CD4-positive, alpha-beta T cell treated with Interleukin-10 for 1 hour (primary cell): ENCODE measurements at regions not wholly inside any gene's neighbourhood (a gene's known extent, or its start where the extent isn't known, plus 50 kb on each side); places are given as distances from the start of the nearest gene placed in this dataset.

Source experiments
- DNase-seq: peaks from one replicate; pipeline ENCODE4 v3.0.0-alpha.2; 2020

- no peak for DNase-seq
These were observed 64.8 kb downstream of the CDCA7 start for GRCh38 chr2:173419506-173419905.

GRCh38 chr2:173424886-173425285 is 70.2 kb downstream of the CDCA7 start:
- DNase-seq: no peak

GRCh38 chr2:173427887-173428668 is 73.4 kb downstream of the CDCA7 start:
- DNase-seq: no peak

GRCh38 chr2:173431191-173431590 is 76.5 kb downstream of the CDCA7 start:
- DNase-seq: no peak

GRCh38 chr2:173432049-173432754 is 77.5 kb downstream of the CDCA7 start:
- no peak for DNase-seq

GRCh38 chr2:173434762-173435569 is 80.3 kb downstream of the CDCA7 start:
- DNase-seq: no peak

- no peak for DNase-seq
These were observed 80.9 kb downstream of the CDCA7 start for GRCh38 chr2:173435574-173435973.

- DNase-seq: no peak
These were observed 81.4 kb downstream of the CDCA7 start for GRCh38 chr2:173436088-173436487.

- no peak for DNase-seq
These were observed 86.5 kb downstream of the CDCA7 start for GRCh38 chr2:173441222-173441621.

GRCh38 chr2:173442542-173442941 is 87.9 kb downstream of the CDCA7 start:
- no peak for DNase-seq

- DNase-seq: no peak
These were observed 92.0 kb downstream of the CDCA7 start for GRCh38 chr2:173446722-173447121.

GRCh38 chr2:173448938-173449471 is 94.3 kb downstream of the CDCA7 start:
- DNase-seq: peak; percentile 66

- DNase-seq: peak; percentile 22
These were observed 96.4 kb downstream of the CDCA7 start for GRCh38 chr2:173451118-173451517.

- no peak for DNase-seq
These were observed 97.3 kb downstream of the CDCA7 start for GRCh38 chr2:173451941-173452340.

- DNase-seq: no peak
These were observed 97.7 kb downstream of the CDCA7 start for GRCh38 chr2:173452416-173452815.

GRCh38 chr2:173456960-173457359 is 102.3 kb downstream of the CDCA7 start:
- DNase-seq: no peak

GRCh38 chr2:173457366-173457765 is 102.7 kb downstream of the CDCA7 start:
- no peak for DNase-seq

- no peak for DNase-seq
These were observed 104.5 kb downstream of the CDCA7 start for GRCh38 chr2:173458991-173459780.

GRCh38 chr2:173462892-173463840 is 108.5 kb downstream of the CDCA7 start:
- DNase-seq: no peak

- DNase-seq: no peak
These were observed 109.2 kb downstream of the CDCA7 start for GRCh38 chr2:173463846-173464245.

GRCh38 chr2:173467751-173468150 is 113.1 kb downstream of the CDCA7 start:
- DNase-seq: no peak
